ENCODE measurements at regions not wholly inside any gene's neighbourhood (a gene's known extent, or its start where the extent isn't known, plus 50 kb on each side); places are given as distances from the start of the nearest gene placed in this dataset.

- DNase-seq (ENCODE audit: low spot score): no peak
These were observed 196.1 kb upstream of the IGF1R start for GRCh38 chr15:98452238-98452637.

- DNase-seq (ENCODE audit: low spot score): no peak
These were observed 192.4 kb upstream of the IGF1R start for GRCh38 chr15:98455904-98456303.

DNA sequence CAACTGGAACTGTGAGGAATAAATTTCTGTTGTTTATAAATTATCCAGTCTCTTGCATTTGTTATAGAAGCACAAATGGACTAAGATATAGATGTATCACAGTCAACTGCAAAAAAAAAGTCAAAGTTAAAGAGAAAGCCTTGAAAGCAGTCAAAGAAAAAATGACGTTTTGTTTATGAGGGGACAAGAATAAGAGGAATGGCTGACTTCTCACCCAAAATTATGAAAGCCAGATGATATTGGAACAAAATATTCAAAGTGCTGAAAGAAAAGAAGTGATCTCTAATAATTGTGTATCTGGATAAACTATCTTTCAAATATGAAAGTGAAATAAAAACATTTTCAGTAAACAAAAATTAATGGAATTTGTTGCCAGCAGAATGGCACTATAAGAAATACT, 171.8 kb upstream of the IGF1R start:
- no peak for DNase-seq (ENCODE audit: low spot score)

DNA sequence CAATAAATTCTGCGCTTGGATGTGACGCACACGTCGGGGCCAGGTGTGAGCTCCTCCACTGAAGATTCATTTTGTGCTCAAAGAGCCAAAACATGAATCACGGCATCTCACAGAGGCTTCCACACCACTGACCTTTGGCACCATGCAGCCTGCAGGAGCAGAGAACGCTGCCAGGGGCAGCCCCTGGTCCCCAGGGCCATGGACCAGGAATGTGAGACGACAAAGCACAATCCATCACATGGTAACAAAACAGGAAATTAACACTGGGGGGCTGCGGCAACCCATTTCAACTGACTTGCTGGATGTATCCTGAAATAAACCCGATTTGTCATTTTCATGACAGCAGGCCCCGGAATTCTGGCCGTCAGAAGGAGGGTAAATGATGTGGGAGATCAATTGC, 167.5 kb upstream of the IGF1R start:
- no peak for DNase-seq (ENCODE audit: low spot score)

DNA sequence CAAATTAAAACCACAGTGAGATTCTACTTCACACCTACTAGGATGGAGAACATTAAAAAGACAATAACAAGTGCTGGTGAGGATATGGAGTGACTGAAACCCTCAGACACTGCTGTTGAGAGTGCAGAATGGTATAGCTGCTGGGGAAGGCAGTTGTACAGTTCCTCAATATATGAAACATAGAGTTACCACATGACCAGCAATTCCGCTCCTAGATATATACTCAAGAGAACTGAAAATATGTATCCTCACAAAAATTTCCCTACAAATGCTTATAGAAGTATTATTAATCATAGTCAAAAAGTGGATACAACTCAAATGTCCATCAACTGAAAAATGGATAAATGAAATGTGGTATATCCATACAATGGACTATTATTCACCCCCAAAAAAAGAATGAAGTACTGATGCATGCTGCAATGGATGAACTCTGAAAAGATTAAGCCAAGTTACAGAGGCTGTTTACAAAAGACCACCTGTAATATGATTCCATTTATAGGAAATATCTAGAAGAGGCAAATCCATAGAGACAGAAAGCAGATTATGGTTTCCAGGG, 164.7 kb upstream of the IGF1R start:
- no peak for DNase-seq (ENCODE audit: low spot score)

DNA sequence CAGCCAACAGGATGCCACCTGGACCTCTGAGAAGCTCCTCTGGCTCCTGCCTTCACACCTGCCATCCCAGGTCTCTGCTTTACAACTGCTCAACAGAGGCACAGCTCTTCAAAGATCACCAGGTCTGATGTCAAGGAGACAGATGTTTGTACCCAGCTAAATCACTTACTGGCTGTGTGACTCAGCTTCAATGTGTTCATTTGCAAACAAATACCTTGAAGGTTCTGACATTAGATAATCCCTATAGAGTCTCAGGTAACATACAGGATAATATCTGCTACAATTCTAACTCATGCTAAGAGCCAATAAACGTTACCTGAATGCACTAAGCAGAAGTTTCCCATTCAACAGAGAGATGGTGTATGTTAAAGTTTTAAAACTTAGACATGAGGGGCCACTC, 163.4 kb upstream of the IGF1R start:
- no peak for DNase-seq (ENCODE audit: low spot score)

DNA sequence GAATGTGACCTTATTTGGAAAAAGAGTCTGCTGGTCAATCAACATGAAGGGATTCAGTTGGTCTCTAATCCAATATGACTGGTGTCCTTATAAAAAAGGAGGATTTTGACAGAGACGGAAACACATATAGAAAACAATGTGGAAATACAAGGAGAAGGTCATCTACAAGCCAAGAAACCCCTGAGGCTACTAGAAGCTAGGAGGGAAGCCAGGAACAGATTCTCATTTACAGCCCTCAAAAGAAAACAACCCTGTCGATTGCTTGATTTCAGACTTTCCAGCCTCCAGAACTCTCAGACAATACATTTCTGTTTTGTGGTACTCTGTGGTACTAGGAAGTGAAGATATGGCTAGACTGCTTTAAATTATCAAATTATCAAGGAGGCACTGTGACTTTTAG, 162.9 kb upstream of the IGF1R start:
- no peak for DNase-seq (ENCODE audit: low spot score)

GRCh38 chr15:98493966-98494511, 154.3 kb upstream of the IGF1R start:
- no peak for DNase-seq (ENCODE audit: low spot score)

- DNase-seq (ENCODE audit: low spot score): no peak
These were observed 147.1 kb upstream of the IGF1R start for GRCh38 chr15:98501192-98501591.

DNA sequence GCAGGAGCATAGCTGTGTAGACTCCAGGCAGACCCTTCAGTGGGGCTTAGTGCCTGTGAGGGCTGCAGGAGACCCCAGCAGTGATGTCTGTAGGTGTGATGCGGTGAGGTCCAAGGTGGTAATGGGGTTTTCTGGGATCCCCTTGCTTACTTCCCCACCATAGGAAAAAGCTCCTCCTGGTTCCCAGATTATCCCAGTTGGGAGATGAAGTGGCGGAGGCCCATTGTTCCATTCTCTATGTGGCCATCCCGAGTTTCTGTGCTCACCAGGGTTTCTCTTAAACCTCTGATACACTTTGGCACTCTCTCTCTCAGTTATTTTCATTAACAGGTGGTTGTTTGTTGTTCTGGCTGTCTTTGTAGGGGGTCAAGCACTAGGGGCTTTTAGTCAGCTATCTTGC, 146.7 kb upstream of the IGF1R start:
- no peak for DNase-seq (ENCODE audit: low spot score)

DNA sequence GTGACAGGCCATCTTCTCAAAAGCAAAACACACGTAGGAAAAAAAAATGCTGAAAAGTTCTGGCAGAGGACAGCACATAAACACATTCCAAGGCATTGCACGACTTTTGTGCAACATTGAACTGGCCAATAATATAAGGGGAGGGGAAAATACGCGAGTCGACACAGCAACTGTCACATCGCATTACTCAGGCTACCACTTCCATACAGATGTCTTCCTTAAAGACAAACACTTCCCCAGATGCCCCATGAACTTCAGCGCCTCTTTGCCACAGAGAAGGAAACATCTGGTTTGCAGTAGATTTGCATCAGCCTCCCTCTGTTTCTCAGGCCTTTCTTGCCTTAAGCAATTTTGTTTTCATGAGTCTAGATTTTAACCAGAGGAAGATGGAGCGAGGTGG, 144.4 kb upstream of the IGF1R start:
- no peak for DNase-seq (ENCODE audit: low spot score)

DNA sequence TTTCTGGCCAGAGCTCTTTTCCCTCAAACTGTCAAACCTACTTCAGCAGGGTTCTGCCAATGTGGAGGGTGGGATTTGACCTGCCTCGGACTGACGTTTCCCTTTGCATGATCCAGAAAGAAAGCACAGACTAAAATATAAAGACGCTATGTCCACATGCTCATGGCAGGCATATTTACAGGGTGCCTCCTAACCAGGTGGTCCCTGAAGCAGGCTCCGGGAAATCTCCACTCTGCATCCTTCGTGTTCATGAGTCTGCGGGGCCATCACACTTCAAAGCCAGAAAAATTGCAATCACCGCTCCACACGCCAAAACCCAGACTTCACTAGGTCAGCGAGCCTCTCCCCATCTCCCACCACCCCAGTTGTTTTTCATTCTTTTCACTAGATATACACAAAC, 143.3 kb upstream of the IGF1R start:
- no peak for DNase-seq (ENCODE audit: low spot score)

- DNase-seq (ENCODE audit: low spot score): peak; percentile 72
These were observed 142.7 kb upstream of the IGF1R start for GRCh38 chr15:98505611-98506031.

DNA sequence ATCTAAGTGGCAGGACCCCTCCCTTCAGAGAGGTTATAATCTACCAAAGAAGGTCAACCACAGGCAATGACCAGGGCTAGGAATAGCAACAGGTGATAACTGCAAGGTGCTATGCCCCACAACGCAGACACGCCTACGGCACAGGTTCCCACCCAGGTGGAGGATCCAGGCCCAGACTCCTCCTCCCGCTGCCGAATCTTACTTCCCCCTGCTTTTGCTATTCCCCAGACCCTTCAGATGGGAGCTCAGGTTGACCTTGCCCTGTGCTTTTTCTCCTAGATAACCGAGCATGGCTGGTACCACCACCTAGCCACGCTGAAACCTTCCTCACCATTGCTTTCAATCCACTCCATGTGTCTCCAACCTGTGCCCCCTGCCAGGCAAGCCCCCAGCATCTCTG, 142.2 kb upstream of the IGF1R start:
- no peak for DNase-seq (ENCODE audit: low spot score)

- no peak for DNase-seq (ENCODE audit: low spot score)
These were observed 141.6 kb upstream of the IGF1R start for GRCh38 chr15:98506711-98507110.

GRCh38 chr15:98513428-98513986, 134.8 kb upstream of the IGF1R start:
- DNase-seq (ENCODE audit: low spot score): no peak

- DNase-seq (ENCODE audit: low spot score): no peak
These were observed 134.2 kb upstream of the IGF1R start for GRCh38 chr15:98514034-98514622.

DNA sequence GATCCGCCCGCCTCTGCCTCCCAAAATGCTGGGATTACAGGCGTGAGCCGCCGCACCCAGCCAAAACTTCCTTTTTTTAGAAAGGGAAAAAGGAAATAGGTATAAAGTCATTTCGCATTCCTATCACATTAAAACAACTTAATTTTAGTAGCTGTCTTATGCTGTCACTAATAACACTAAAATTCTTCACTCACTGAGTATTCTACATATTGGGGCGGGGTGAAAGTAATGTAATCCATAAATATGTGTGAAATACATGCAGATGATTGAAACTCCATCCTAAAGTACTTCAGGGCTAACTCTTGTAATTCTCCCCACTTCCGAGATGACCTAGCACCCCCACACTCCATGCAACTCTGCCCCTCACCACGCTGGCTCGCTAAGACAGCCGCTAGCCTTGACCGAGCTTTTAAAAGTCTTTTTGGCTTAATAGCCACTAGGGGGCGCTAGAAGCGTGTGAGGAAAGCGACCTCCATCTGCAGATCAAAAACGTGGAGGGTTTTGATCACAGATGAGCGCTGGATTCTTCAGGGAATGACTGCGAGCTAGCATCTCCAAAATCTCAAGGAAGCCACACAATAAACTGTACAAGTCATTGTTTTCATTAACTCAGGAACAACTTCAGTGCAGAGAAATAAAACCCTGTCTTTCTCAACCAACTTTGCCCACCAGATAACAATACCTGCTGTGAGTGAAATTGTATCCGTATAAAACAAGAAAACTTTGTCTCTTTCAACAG, 129.3 kb upstream of the IGF1R start:
- no peak for DNase-seq (ENCODE audit: low spot score)

DNA sequence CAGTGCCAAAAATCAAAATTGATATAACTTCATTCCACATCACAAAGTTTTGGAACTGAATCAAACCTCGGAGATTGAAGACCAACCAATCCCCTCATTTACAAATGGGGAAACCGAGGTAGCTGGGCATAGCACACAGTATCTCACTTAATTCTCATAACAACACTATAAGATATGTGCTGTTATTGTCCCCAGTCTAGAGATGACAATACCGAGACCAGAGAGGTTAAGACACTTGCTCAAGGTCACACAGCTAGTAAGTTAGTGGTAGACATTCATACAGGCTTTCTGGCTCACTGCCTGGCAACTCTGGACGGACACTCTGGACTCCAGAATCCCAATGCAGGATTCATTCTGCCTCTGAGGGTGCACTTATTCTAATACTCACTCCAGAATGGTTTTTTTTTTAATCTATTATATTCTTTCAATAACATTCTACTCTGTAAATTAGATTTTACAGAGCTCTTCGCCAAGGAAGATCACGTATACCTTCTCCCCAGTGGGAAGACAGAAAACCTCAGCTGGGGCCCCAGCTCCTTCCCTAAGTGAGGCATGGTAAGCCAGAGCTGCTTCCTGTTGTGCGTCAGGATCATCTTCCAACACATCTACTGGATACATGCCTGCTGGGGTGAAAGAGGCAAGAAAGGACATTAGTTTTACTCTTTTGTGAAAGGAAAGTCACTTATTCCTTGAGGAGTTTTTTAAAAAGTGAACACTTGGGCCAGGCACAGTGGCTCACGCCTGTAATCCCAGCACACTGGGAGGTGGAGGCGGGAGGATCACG, 128.4 kb upstream of the IGF1R start:
- no peak for DNase-seq (ENCODE audit: low spot score)

GRCh38 chr15:98522127-98522526, 126.2 kb upstream of the IGF1R start:
- no peak for DNase-seq (ENCODE audit: low spot score)

GRCh38 chr15:98523912-98524662, 124.3 kb upstream of the IGF1R start:
- DNase-seq (ENCODE audit: low spot score): no peak
